Liver (tissue), 8 donors: ENCODE measurements at regions not wholly inside any gene's neighbourhood (a gene's known extent, or its start where the extent isn't known, plus 50 kb on each side); places are given as distances from the start of the nearest gene placed in this dataset.
A peak's percentile ranks its signal among the peaks of the same experiment; 100 is the strongest.
"Not testable (repeated sequence)": the region's sequence is repeated elsewhere in the genome, so short reads cannot be mapped to it uniquely, and the experiment has no call there.

Experiments
- DNase-seq: peaks from one replicate; pipeline ENCODE4 v3.0.0-alpha.2; 2017; ENCODE audit warnings: low spot score
- H3K27ac ChIP-seq, 2 donors: one replicate each; pipeline ENCODE4 v1.7.0; 2013; ENCODE audit warnings: inconsistent platforms in 2 of 2, low read length in 2 of 2, control low read depth in 1 of 2, low read depth in 1 of 2, mild to moderate bottlenecking in 1 of 2
- H3K27me3 ChIP-seq, 4 donors: one replicate each; pipeline versions ENCODE4 v1.6.1 to v1.7.0; 2013; ENCODE audit warnings: low read length in 3 of 4, inconsistent platforms in 1 of 4, mild to moderate bottlenecking in 1 of 4, moderate library complexity in 1 of 4; ENCODE audit not compliant: control insufficient read depth in 4 of 4, insufficient read depth in 4 of 4
- H3K36me3 ChIP-seq, 4 donors: one replicate each; pipeline versions ENCODE4 v1.6.1 to v1.7.0; 2013; ENCODE audit warnings: low read length in 3 of 4, mild to moderate bottlenecking in 3 of 4, low read depth in 1 of 4, moderate library complexity in 1 of 4; ENCODE audit not compliant: control insufficient read depth in 4 of 4, insufficient read depth in 3 of 4
- H3K4me1 ChIP-seq, 4 donors: one replicate each; pipeline versions ENCODE4 v1.6.1 to v1.7.0; 2013; ENCODE audit warnings: low read length in 3 of 4, mild to moderate bottlenecking in 3 of 4, moderate library complexity in 1 of 4; ENCODE audit not compliant: control insufficient read depth in 4 of 4, insufficient read depth in 4 of 4
- H3K4me3 ChIP-seq, 3 donors: one replicate each; pipeline versions ENCODE4 v1.6.1 to v1.7.0; 2013; ENCODE audit warnings: low read length in 3 of 3, control low read depth in 1 of 3, low read depth in 1 of 3, mild to moderate bottlenecking in 1 of 3
- H3K9ac ChIP-seq, 2 donors: one replicate each; pipeline ENCODE4 v1.7.0; 2013; ENCODE audit warnings: low read length in 2 of 2, mild to moderate bottlenecking in 2 of 2, moderate library complexity in 2 of 2, control low read depth in 1 of 2, low read depth in 1 of 2
- H3K9me3 ChIP-seq, 4 donors: one replicate each; pipeline versions ENCODE4 v1.6.1 to v1.7.0; 2013; ENCODE audit warnings: low read length in 3 of 4; ENCODE audit not compliant: control insufficient read depth in 4 of 4
- ATF3 ChIP-seq: IDR thresholded peaks from 2 replicates; pipeline ENCODE4 v1.6.1; 2016; ENCODE audit warnings: antibody characterized with exemption
- CTCF ChIP-seq: fragments of 150-350 bp; IDR thresholded peaks from 2 replicates; pipeline ENCODE4 v1.5.1; 2017; ENCODE audit warnings: improper control_type of control experiment, low read depth, low read length; ENCODE audit not compliant: missing input control
- EGR1 ChIP-seq, 2 donors: IDR thresholded peaks; 2 replicates each; pipeline ENCODE4 v1.6.1; 2016 to 2018; ENCODE audit warnings: antibody characterized with exemption in 2 of 2, low read depth in 2 of 2
- FOXA1 ChIP-seq: IDR thresholded peaks from 2 replicates; pipeline ENCODE4 v1.6.1; 2016; ENCODE audit warnings: antibody characterized with exemption
- FOXA2 ChIP-seq: IDR thresholded peaks from 2 replicates; pipeline ENCODE4 v1.6.1; 2016; ENCODE audit warnings: antibody characterized with exemption
- GABPA ChIP-seq, 2 donors: IDR thresholded peaks in 1 of 2; conservative IDR thresholded peaks in 1 of 2; 2 replicates each; pipeline ENCODE4 v1.6.1; 2016; ENCODE audit warnings: antibody characterized with exemption in 2 of 2, mild to moderate bottlenecking in 1 of 2, moderate library complexity in 1 of 2
- HNF4A ChIP-seq, 2 donors: conservative IDR thresholded peaks; 2 replicates each; pipeline ENCODE4 v1.6.1; 2016; ENCODE audit warnings: antibody characterized with exemption in 2 of 2, mild to moderate bottlenecking in 2 of 2
- HNF4G ChIP-seq: IDR thresholded peaks from 2 replicates; pipeline ENCODE4 v1.6.1; 2016; ENCODE audit warnings: antibody characterized with exemption
- JUND ChIP-seq, 2 donors: IDR thresholded peaks; 2 replicates each; pipeline ENCODE4 v1.6.1; 2016; ENCODE audit warnings: antibody characterized with exemption in 2 of 2
- MAX ChIP-seq: IDR thresholded peaks from 2 replicates; pipeline ENCODE4 v1.6.1; 2016; ENCODE audit warnings: antibody characterized with exemption
- NR2F2 ChIP-seq: IDR thresholded peaks from 2 replicates; pipeline ENCODE4 v1.6.1; 2016; ENCODE audit warnings: antibody characterized with exemption
- RAD21 ChIP-seq, 2 donors: IDR thresholded peaks; 2 replicates each; pipeline ENCODE4 v1.6.1; 2016; ENCODE audit warnings: antibody characterized with exemption in 2 of 2, mild to moderate bottlenecking in 2 of 2
- REST ChIP-seq: IDR thresholded peaks from 2 replicates; pipeline ENCODE4 v1.6.1; 2016; ENCODE audit warnings: antibody characterized with exemption, mild to moderate bottlenecking
- RXRA ChIP-seq, 2 donors: IDR thresholded peaks; 2 replicates each; pipeline ENCODE4 v1.6.1; 2017 to 2018; ENCODE audit warnings: antibody characterized with exemption in 2 of 2, mild to moderate bottlenecking in 1 of 2
- SP1 ChIP-seq: IDR thresholded peaks from 2 replicates; pipeline ENCODE4 v1.6.1; 2018; ENCODE audit warnings: antibody characterized with exemption, mild to moderate bottlenecking
- TAF1 ChIP-seq: conservative IDR thresholded peaks from 2 replicates; pipeline ENCODE4 v1.6.1; 2016; ENCODE audit warnings: antibody characterized with exemption, mild to moderate bottlenecking
- YY1 ChIP-seq: IDR thresholded peaks from 2 replicates; pipeline ENCODE4 v1.6.1; 2016; ENCODE audit warnings: antibody characterized with exemption, mild to moderate bottlenecking
- ZBTB33 ChIP-seq: IDR thresholded peaks from 2 replicates; pipeline ENCODE4 v1.6.1; 2016; ENCODE audit warnings: antibody characterized with exemption
- WGBS: extraction: QIAGEN DNeasy Blood & Tissue Kit; methylation state at CpG from one replicate; pipeline ENCODE4 v1.1.7; 2013; 5-methylcytosine and 5-hydroxymethylcytosine counted together
- donor health status: healthy.
- donor health status: healthy.
- donor health status: healthy.
- donor health status: healthy.
- donor health status: healthy.

GRCh38 chr16:29311461-29312344, 94.8 kb downstream of the NPIPB11 start:
- H3K4me1 ChIP-seq = peaks cover 5 to 41% (median 14%) of the 10 kb centered on the region in 4 donors
- H3K9ac ChIP-seq = no peak overlapping the region
- 95% methylated on average over 20 of the region's 20 CpGs for WGBS
- H3K27ac ChIP-seq = peak overlapping the region; percentile 60 to 68
- no peak for DNase-seq
- H3K36me3 ChIP-seq = peaks cover 0 to 12% (median 2%) of the 10 kb centered on the region in 4 donors
- no peaks in the 10 kb centered on the region for H3K9me3 ChIP-seq
- TF ChIP-seq EGR1 (IDR thresholded peaks at IDR 0.05; ENCODE audit: low read depth in 2 of 2) = no peak
- no peaks in the 10 kb centered on the region for H3K27me3 ChIP-seq
- H3K4me3 ChIP-seq = no peak overlapping the region

GRCh38 chr16:29310852-29311314, 95.6 kb downstream of the NPIPB11 start:
- H3K4me1 ChIP-seq = peaks cover 5 to 41% (median 16%) of the 10 kb centered on the region in 4 donors
- peak overlapping the region; percentile 60 to 68 for H3K27ac ChIP-seq
- no peak for DNase-seq
- no peaks in the 10 kb centered on the region for H3K9me3 ChIP-seq
- 22% methylated on average over 11 of the region's 11 CpGs for WGBS
- TF ChIP-seq RXRA (IDR thresholded peaks at IDR 0.05) = peak; percentile 66 to 72
- TF ChIP-seq HNF4G = no peak
- peak; percentile 81 for TF ChIP-seq FOXA2
- TF ChIP-seq RAD21 (IDR thresholded peaks at IDR 0.05) = peak; percentile 19 to 75
- no peak for TF ChIP-seq ZBTB33
- TF ChIP-seq HNF4A (conservative IDR thresholded peaks at IDR 0.05) = peak; percentile 41 to 53
- TF ChIP-seq NR2F2 = peak; percentile 51
- TF ChIP-seq SP1 = peak; percentile 61
- no peak for TF ChIP-seq YY1
- no peak for TF ChIP-seq JUND (IDR thresholded peaks at IDR 0.05)
- no peak for TF ChIP-seq TAF1
- TF ChIP-seq GABPA (IDR thresholded peaks at IDR 0.05 in 1 of 2, conservative IDR thresholded peaks at IDR 0.05 in 1 of 2) = no peak
- no peak for TF ChIP-seq REST
- TF ChIP-seq ATF3 = no peak
- TF ChIP-seq FOXA1 = peak; percentile 73
- no peak for TF ChIP-seq MAX
- TF ChIP-seq CTCF = peak; percentile 15
- no peak for TF ChIP-seq EGR1 (IDR thresholded peaks at IDR 0.05; ENCODE audit: low read depth in 2 of 2)
- H3K9ac ChIP-seq = no peak overlapping the region
- H3K36me3 ChIP-seq = peaks cover 0 to 12% (median 3%) of the 10 kb centered on the region in 4 donors
- H3K4me3 ChIP-seq = no peak overlapping the region
- no peaks in the 10 kb centered on the region for H3K27me3 ChIP-seq

- WGBS = 90% methylated on average over 9 of the region's 9 CpGs
- not testable (repeated sequence) for H3K9ac ChIP-seq
- peaks cover 0 to 12% (median 3%) of the 10 kb centered on the region in 4 donors for H3K36me3 ChIP-seq
Observed at GRCh38 chr16:29310243-29310642, 96.3 kb downstream of the NPIPB11 start.

More at GRCh38 chr16:29310243-29310642, 96.3 kb downstream of the NPIPB11 start:
- not testable (repeated sequence) for DNase-seq, H3K4me3 ChIP-seq, H3K27me3 ChIP-seq, H3K9me3 ChIP-seq
- H3K4me1 ChIP-seq = peaks cover 5 to 41% (median 16%) of the 10 kb centered on the region in 4 donors
- peak overlapping the region; percentile 60 to 68 for H3K27ac ChIP-seq
